Suprapubic skin (tissue), 4 donors: ENCODE measurements at regions not wholly inside any gene's neighbourhood (a gene's known extent, or its start where the extent isn't known, plus 50 kb on each side); places are given as distances from the start of the nearest gene placed in this dataset.
"Not testable (repeated sequence)": the region's sequence is repeated elsewhere in the genome, so short reads cannot be mapped to it uniquely, and the experiment has no call there.

Experiments used
- DNase-seq, 2 donors: peaks; one replicate each; pipeline ENCODE4 v3.0.0-alpha.2; 2019; ENCODE audit warnings: low spot score in 2 of 2
- H3K27ac ChIP-seq: fragments of 200-600 bp; sonication (generic); one replicate; pipeline ENCODE4 v1.5.1; 2019
- H3K27me3 ChIP-seq: fragments of 200-600 bp; sonication (generic); one replicate; pipeline ENCODE4 v1.5.1; 2019
- H3K36me3 ChIP-seq: fragments of 200-600 bp; sonication (generic); one replicate; pipeline ENCODE4 v1.5.1; 2019
- H3K4me1 ChIP-seq: fragments of 200-600 bp; sonication (generic); one replicate; pipeline ENCODE4 v1.5.1; 2019
- H3K4me3 ChIP-seq: fragments of 200-600 bp; sonication (generic); one replicate; pipeline ENCODE4 v1.5.1; 2019; ENCODE audit warnings: mild to moderate bottlenecking
- H3K9me3 ChIP-seq: fragments of 200-600 bp; sonication (generic); one replicate; pipeline ENCODE4 v1.5.1; 2019
- WGBS: methylation state at CpG from one replicate; pipeline ENCODE4 v1.1.5; 2018; 5-methylcytosine and 5-hydroxymethylcytosine counted together

GRCh38 chr1:243074224-243074623 lies 180.9 kb downstream of the CEP170 start:
- not testable (repeated sequence) for H3K27ac ChIP-seq, H3K27me3 ChIP-seq, H3K9me3 ChIP-seq, DNase-seq, H3K4me3 ChIP-seq, H3K4me1 ChIP-seq, H3K36me3 ChIP-seq
- 95% methylated on average over 1 of the region's 5 CpGs for WGBS

- not testable (repeated sequence) for H3K9me3 ChIP-seq, H3K36me3 ChIP-seq, H3K4me3 ChIP-seq, H3K27me3 ChIP-seq, H3K27ac ChIP-seq, DNase-seq, H3K4me1 ChIP-seq
- 100% methylated on average over 4 of the region's 7 CpGs for WGBS
Measured at GRCh38 chr1:243067056-243067455, 188.0 kb downstream of the CEP170 start.

GRCh38 chr1:243061965-243062364 lies 193.1 kb downstream of the CEP170 start:
- not testable (repeated sequence) for DNase-seq, H3K36me3 ChIP-seq, H3K27me3 ChIP-seq, H3K27ac ChIP-seq, H3K4me1 ChIP-seq, H3K4me3 ChIP-seq, H3K9me3 ChIP-seq
- WGBS = 62% methylated on average over 4 of the region's 6 CpGs

GRCh38 chr1:243055510-243055909 lies 199.6 kb downstream of the CEP170 start:
- H3K9me3 ChIP-seq, H3K4me3 ChIP-seq, H3K27me3 ChIP-seq, H3K27ac ChIP-seq, H3K36me3 ChIP-seq, H3K4me1 ChIP-seq, DNase-seq: not testable (repeated sequence)
- 93% methylated on average over 22 of the region's 22 CpGs for WGBS

GRCh38 chr1:243055091-243055490 lies 200.0 kb downstream of the CEP170 start:
- H3K27me3 ChIP-seq, H3K4me1 ChIP-seq, H3K27ac ChIP-seq, H3K4me3 ChIP-seq, DNase-seq, H3K36me3 ChIP-seq, H3K9me3 ChIP-seq: not testable (repeated sequence)
- 99% methylated on average over 10 of the region's 14 CpGs for WGBS

- WGBS = 95% methylated on average over 4 of the region's 20 CpGs
- not testable (repeated sequence) for H3K4me3 ChIP-seq, H3K27me3 ChIP-seq, H3K9me3 ChIP-seq, DNase-seq, H3K27ac ChIP-seq, H3K4me1 ChIP-seq, H3K36me3 ChIP-seq
Measured at GRCh38 chr1:243054681-243055080, 200.4 kb downstream of the CEP170 start.

- H3K36me3 ChIP-seq, H3K4me1 ChIP-seq, H3K27me3 ChIP-seq, H3K27ac ChIP-seq, DNase-seq, H3K4me3 ChIP-seq, H3K9me3 ChIP-seq: not testable (repeated sequence)
- WGBS = 86% methylated on average over 1 of the region's 7 CpGs
Measured at GRCh38 chr1:243053048-243053447, 202.0 kb downstream of the CEP170 start.

- not testable (repeated sequence) for H3K27me3 ChIP-seq, H3K27ac ChIP-seq, H3K4me1 ChIP-seq, H3K9me3 ChIP-seq, H3K4me3 ChIP-seq, DNase-seq, H3K36me3 ChIP-seq
- WGBS = no CpG with 5 or more reads among the region's 9 CpGs
Measured at GRCh38 chr1:243050613-243051012, 204.5 kb downstream of the CEP170 start.

- not testable (repeated sequence) for H3K4me3 ChIP-seq, DNase-seq, H3K27me3 ChIP-seq, H3K36me3 ChIP-seq, H3K4me1 ChIP-seq, H3K27ac ChIP-seq, H3K9me3 ChIP-seq
- no CpG with 5 or more reads among the region's 14 CpGs for WGBS
Measured at GRCh38 chr1:243049716-243050115, 205.4 kb downstream of the CEP170 start.

GRCh38 chr1:243021365-243021764 lies 233.7 kb downstream of the CEP170 start:
- WGBS = 58% methylated on average over 4 of the region's 4 CpGs
- H3K4me3 ChIP-seq, H3K9me3 ChIP-seq, H3K27ac ChIP-seq, H3K4me1 ChIP-seq, H3K27me3 ChIP-seq, DNase-seq, H3K36me3 ChIP-seq: not testable (repeated sequence)

- not testable (repeated sequence) for H3K4me3 ChIP-seq, H3K36me3 ChIP-seq, H3K4me1 ChIP-seq, H3K27me3 ChIP-seq, H3K9me3 ChIP-seq, DNase-seq, H3K27ac ChIP-seq
- WGBS = 0% methylated on average over 1 of the region's 1 CpG
Measured at GRCh38 chr1:243019030-243019635, 235.9 kb downstream of the CEP170 start.

- WGBS = no CpG with 5 or more reads among the region's 3 CpGs
- not testable (repeated sequence) for H3K27me3 ChIP-seq, H3K4me1 ChIP-seq, H3K4me3 ChIP-seq, H3K36me3 ChIP-seq, H3K27ac ChIP-seq, DNase-seq, H3K9me3 ChIP-seq
Measured at GRCh38 chr1:243010719-243011118, 244.4 kb downstream of the CEP170 start.

- not testable (repeated sequence) for H3K4me1 ChIP-seq, H3K27me3 ChIP-seq, DNase-seq, H3K36me3 ChIP-seq, H3K9me3 ChIP-seq, H3K4me3 ChIP-seq, H3K27ac ChIP-seq
- WGBS = 16% methylated on average over 4 of the region's 4 CpGs
Measured at GRCh38 chr1:243001003-243001402, 254.1 kb downstream of the CEP170 start.

- H3K4me3 ChIP-seq, DNase-seq, H3K9me3 ChIP-seq, H3K4me1 ChIP-seq, H3K36me3 ChIP-seq, H3K27me3 ChIP-seq, H3K27ac ChIP-seq: not testable (repeated sequence)
- 80% methylated on average over 2 of the region's 3 CpGs for WGBS
Measured at GRCh38 chr1:242992776-242993175, 262.3 kb downstream of the CEP170 start.

- not testable (repeated sequence) for H3K4me1 ChIP-seq, H3K27me3 ChIP-seq, DNase-seq, H3K36me3 ChIP-seq, H3K9me3 ChIP-seq, H3K27ac ChIP-seq, H3K4me3 ChIP-seq
- WGBS = 60% methylated on average over 2 of the region's 3 CpGs
Measured at GRCh38 chr1:242985096-242985495, 270.0 kb downstream of the CEP170 start.
